SK-N-SH (cell line): ENCODE measurements at regions not wholly inside any gene's neighbourhood (a gene's known extent, or its start where the extent isn't known, plus 50 kb on each side); places are given as distances from the start of the nearest gene placed in this dataset.

Source experiments
- TAF1 ChIP-seq: IDR thresholded peaks from 2 replicates; pipeline ENCODE4 v1.6.1; 2012; ENCODE audit warnings: low read depth, mild to moderate bottlenecking, low read length, moderate library complexity, borderline replicate concordance
- YY1 ChIP-seq: IDR thresholded peaks from 2 replicates; pipeline ENCODE4 v1.4.0; 2012; ENCODE audit warnings: low read depth, mild to moderate bottlenecking
- TF ChIP-seq, protein P1 (sequence below): fragments of 150-350 bp; IDR thresholded peaks from 2 replicates; pipeline ENCODE4 v1.6.1; 2016; ENCODE audit warnings: mild to moderate bottlenecking, low read depth, low read length
- TF ChIP-seq, protein P2 (sequence below): fragments of 200-600 bp; sonication (generic); IDR thresholded peaks from 2 replicates; pipeline ENCODE4 v1.6.1; 2017; ENCODE audit warnings: antibody characterized with exemption, mild to moderate bottlenecking, moderate library complexity
- TF ChIP-seq, protein P3 (sequence below): IDR thresholded peaks from 2 replicates; pipeline ENCODE4 v1.6.1; 2012; ENCODE audit warnings: mild to moderate bottlenecking, low read depth, low read length, moderate library complexity
- TF ChIP-seq, protein P4 (sequence below): IDR thresholded peaks from 2 replicates; pipeline ENCODE4 v1.4.0; 2012; ENCODE audit warnings: low read depth, borderline replicate concordance

DNA sequence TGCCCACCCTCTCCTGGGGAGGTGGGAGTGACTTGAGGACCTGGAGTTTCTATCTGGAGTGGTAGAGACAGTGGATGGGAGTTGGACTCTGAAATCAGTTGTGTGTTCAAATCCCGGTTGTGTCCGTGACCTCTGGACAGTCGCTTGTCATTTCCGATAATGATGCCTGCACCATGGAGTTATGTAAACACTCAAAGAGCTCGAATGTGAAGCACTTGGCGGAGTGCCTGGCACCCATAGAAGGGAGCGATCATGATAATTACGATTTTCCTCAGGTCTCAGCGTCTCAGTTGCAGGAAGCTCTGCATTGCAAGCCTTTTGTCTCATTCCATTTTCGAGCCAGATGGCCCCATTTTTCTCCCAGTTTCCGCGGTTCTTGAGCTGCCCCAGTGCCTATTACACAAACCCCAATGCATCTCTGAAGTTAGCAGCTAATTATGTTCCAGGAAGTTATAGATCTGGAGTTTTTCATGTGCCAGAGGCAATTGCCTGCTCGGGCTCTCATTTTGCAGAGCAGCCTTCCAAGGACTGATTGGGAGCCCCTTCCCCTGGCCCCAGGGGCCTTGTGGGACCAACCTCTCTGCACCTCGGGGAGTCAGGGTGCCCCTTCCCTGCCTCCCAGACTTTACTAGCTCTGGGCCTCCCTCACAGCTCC lies 175.5 kb upstream of the MVB12B start:
- TF ChIP-seq, protein P1, sequence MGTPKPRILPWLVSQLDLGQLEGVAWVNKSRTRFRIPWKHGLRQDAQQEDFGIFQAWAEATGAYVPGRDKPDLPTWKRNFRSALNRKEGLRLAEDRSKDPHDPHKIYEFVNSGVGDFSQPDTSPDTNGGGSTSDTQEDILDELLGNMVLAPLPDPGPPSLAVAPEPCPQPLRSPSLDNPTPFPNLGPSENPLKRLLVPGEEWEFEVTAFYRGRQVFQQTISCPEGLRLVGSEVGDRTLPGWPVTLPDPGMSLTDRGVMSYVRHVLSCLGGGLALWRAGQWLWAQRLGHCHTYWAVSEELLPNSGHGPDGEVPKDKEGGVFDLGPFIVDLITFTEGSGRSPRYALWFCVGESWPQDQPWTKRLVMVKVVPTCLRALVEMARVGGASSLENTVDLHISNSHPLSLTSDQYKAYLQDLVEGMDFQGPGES, result no peak
- TF ChIP-seq, protein P2, sequence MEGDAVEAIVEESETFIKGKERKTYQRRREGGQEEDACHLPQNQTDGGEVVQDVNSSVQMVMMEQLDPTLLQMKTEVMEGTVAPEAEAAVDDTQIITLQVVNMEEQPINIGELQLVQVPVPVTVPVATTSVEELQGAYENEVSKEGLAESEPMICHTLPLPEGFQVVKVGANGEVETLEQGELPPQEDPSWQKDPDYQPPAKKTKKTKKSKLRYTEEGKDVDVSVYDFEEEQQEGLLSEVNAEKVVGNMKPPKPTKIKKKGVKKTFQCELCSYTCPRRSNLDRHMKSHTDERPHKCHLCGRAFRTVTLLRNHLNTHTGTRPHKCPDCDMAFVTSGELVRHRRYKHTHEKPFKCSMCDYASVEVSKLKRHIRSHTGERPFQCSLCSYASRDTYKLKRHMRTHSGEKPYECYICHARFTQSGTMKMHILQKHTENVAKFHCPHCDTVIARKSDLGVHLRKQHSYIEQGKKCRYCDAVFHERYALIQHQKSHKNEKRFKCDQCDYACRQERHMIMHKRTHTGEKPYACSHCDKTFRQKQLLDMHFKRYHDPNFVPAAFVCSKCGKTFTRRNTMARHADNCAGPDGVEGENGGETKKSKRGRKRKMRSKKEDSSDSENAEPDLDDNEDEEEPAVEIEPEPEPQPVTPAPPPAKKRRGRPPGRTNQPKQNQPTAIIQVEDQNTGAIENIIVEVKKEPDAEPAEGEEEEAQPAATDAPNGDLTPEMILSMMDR, result no peak
- TF ChIP-seq, protein P3, sequence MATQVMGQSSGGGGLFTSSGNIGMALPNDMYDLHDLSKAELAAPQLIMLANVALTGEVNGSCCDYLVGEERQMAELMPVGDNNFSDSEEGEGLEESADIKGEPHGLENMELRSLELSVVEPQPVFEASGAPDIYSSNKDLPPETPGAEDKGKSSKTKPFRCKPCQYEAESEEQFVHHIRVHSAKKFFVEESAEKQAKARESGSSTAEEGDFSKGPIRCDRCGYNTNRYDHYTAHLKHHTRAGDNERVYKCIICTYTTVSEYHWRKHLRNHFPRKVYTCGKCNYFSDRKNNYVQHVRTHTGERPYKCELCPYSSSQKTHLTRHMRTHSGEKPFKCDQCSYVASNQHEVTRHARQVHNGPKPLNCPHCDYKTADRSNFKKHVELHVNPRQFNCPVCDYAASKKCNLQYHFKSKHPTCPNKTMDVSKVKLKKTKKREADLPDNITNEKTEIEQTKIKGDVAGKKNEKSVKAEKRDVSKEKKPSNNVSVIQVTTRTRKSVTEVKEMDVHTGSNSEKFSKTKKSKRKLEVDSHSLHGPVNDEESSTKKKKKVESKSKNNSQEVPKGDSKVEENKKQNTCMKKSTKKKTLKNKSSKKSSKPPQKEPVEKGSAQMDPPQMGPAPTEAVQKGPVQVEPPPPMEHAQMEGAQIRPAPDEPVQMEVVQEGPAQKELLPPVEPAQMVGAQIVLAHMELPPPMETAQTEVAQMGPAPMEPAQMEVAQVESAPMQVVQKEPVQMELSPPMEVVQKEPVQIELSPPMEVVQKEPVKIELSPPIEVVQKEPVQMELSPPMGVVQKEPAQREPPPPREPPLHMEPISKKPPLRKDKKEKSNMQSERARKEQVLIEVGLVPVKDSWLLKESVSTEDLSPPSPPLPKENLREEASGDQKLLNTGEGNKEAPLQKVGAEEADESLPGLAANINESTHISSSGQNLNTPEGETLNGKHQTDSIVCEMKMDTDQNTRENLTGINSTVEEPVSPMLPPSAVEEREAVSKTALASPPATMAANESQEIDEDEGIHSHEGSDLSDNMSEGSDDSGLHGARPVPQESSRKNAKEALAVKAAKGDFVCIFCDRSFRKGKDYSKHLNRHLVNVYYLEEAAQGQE, result no peak
- TF ChIP-seq TAF1, result no peak
- no peak for TF ChIP-seq YY1
- TF ChIP-seq, protein P4, sequence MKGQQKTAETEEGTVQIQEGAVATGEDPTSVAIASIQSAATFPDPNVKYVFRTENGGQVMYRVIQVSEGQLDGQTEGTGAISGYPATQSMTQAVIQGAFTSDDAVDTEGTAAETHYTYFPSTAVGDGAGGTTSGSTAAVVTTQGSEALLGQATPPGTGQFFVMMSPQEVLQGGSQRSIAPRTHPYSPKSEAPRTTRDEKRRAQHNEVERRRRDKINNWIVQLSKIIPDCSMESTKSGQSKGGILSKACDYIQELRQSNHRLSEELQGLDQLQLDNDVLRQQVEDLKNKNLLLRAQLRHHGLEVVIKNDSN, result no peak
